ENCODE measurements at regions not wholly inside any gene's neighbourhood (a gene's known extent, or its start where the extent isn't known, plus 50 kb on each side); places are given as distances from the start of the nearest gene placed in this dataset.

DNA sequence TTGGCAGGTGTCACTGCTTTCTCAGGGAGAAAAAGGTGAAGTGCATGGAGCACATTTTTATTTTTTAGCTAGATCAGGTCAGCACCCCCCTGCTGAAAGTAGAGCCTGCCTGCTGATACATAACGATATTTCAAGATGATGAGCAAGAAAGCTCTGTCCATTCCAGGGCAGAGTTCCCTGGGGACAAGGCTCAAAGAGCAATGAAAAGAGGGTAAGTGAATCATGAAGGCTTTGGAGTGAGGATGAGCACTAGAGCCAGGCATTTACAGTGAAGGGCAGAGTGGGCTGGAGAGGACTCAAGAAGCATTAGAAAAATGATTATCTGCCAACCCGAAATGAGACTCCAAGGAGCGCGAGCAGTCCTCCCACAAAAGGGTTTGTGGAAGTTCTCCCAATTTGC is 345.7 kb downstream of the TLE4 start:
- TF ChIP-seq, protein P1, sequence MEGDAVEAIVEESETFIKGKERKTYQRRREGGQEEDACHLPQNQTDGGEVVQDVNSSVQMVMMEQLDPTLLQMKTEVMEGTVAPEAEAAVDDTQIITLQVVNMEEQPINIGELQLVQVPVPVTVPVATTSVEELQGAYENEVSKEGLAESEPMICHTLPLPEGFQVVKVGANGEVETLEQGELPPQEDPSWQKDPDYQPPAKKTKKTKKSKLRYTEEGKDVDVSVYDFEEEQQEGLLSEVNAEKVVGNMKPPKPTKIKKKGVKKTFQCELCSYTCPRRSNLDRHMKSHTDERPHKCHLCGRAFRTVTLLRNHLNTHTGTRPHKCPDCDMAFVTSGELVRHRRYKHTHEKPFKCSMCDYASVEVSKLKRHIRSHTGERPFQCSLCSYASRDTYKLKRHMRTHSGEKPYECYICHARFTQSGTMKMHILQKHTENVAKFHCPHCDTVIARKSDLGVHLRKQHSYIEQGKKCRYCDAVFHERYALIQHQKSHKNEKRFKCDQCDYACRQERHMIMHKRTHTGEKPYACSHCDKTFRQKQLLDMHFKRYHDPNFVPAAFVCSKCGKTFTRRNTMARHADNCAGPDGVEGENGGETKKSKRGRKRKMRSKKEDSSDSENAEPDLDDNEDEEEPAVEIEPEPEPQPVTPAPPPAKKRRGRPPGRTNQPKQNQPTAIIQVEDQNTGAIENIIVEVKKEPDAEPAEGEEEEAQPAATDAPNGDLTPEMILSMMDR (conservative IDR thresholded peaks at IDR 0.05), result no peak
- no peak for TF ChIP-seq EZH2 (IDR thresholded peaks at IDR 0.05; ENCODE audit: low read depth)
